H9 (cell line): ENCODE measurements at regions not wholly inside any gene's neighbourhood (a gene's known extent, or its start where the extent isn't known, plus 50 kb on each side); places are given as distances from the start of the nearest gene placed in this dataset.

Experiments used
- DNase-seq: peaks from one replicate; pipeline ENCODE4 v3.0.0-alpha.2; 2017
- H2AFZ ChIP-seq: one replicate; pipeline ENCODE4 v1.6.1; 2013; ENCODE audit warnings: mild to moderate bottlenecking, low read length, control low read depth, moderate library complexity
- H2AK5ac ChIP-seq: 2 replicates; pipeline ENCODE4 v1.6.1; 2013; ENCODE audit warnings: low read length, control low read depth, mixed read lengths; ENCODE audit not compliant: insufficient read length
- H2BK120ac ChIP-seq: one replicate; pipeline ENCODE4 v1.6.1; 2013; ENCODE audit warnings: low read depth, mild to moderate bottlenecking, low read length, control low read depth, inconsistent platforms; ENCODE audit not compliant: poor library complexity, severe bottlenecking
- H2BK12ac ChIP-seq: 2 replicates; pipeline ENCODE4 v1.6.1; 2013; ENCODE audit warnings: low read length, control low read depth, mixed read lengths, low read depth; ENCODE audit not compliant: insufficient read length
- H2BK15ac ChIP-seq: 2 replicates; pipeline ENCODE4 v1.6.1; 2013; ENCODE audit warnings: low read depth, low read length, control low read depth
- H2BK20ac ChIP-seq: one replicate; pipeline ENCODE4 v1.6.1; 2013; ENCODE audit warnings: low read depth, mild to moderate bottlenecking, low read length, control low read depth, inconsistent platforms; ENCODE audit not compliant: poor library complexity, severe bottlenecking
- H2BK5ac ChIP-seq: 2 replicates; pipeline ENCODE4 v1.6.1; 2013; ENCODE audit warnings: low read length, control low read depth, mixed read lengths; ENCODE audit not compliant: insufficient read length
- H3K14ac ChIP-seq: 2 replicates; pipeline ENCODE4 v1.6.1; 2013; ENCODE audit warnings: low read length, control low read depth; ENCODE audit not compliant: insufficient read depth
- H3K18ac ChIP-seq: 2 replicates; pipeline ENCODE4 v1.6.1; 2013; ENCODE audit warnings: low read depth, mild to moderate bottlenecking, mixed read lengths, low read length, control low read depth; ENCODE audit not compliant: insufficient read length
- H3K23ac ChIP-seq: 2 replicates; pipeline ENCODE4 v1.6.1; 2013; ENCODE audit warnings: low read length, control low read depth, mixed read lengths, low read depth; ENCODE audit not compliant: insufficient read length
- H3K23me2 ChIP-seq: 2 replicates; pipeline ENCODE4 v1.6.1; 2013; ENCODE audit warnings: low read depth, mild to moderate bottlenecking, mixed read lengths, low read length, control low read depth; ENCODE audit not compliant: insufficient read length, poor library complexity, severe bottlenecking
- H3K27ac ChIP-seq: 2 replicates; pipeline ENCODE4 v1.5.1; 2013; ENCODE audit warnings: low read length, control low read depth, mixed read lengths, low read depth; ENCODE audit not compliant: insufficient read length
- H3K27me3 ChIP-seq: 2 replicates; pipeline ENCODE4 v1.6.1; 2013; ENCODE audit warnings: low read length, control low read depth, inconsistent platforms; ENCODE audit not compliant: insufficient read depth
- H3K4ac ChIP-seq: 2 replicates; pipeline ENCODE4 v1.6.1; 2013; ENCODE audit warnings: low read depth, mild to moderate bottlenecking, control low read depth, inconsistent platforms, low read length, moderate library complexity
- H3K4me1 ChIP-seq: 2 replicates; pipeline ENCODE4 v1.6.1; 2013; ENCODE audit warnings: low read length, control low read depth, inconsistent platforms; ENCODE audit not compliant: insufficient read depth
- H3K4me2 ChIP-seq: 2 replicates; pipeline ENCODE4 v1.6.1; 2013; ENCODE audit warnings: low read length, control low read depth, mixed read lengths; ENCODE audit not compliant: insufficient read length, insufficient read depth
- H3K56ac ChIP-seq: 2 replicates; pipeline ENCODE4 v1.6.1; 2013; ENCODE audit warnings: low read depth, mild to moderate bottlenecking, mixed read lengths, low read length, control low read depth; ENCODE audit not compliant: insufficient read length
- H3K79me1 ChIP-seq: 2 replicates; pipeline ENCODE4 v1.6.1; 2013; ENCODE audit warnings: low read depth, mild to moderate bottlenecking, moderate library complexity, low read length, control low read depth, inconsistent platforms; ENCODE audit not compliant: insufficient read depth, poor library complexity, severe bottlenecking
- H3K79me2 ChIP-seq: 2 replicates; pipeline ENCODE4 v1.6.1; 2013; ENCODE audit warnings: low read length, control low read depth, inconsistent platforms; ENCODE audit not compliant: insufficient read depth
- H3K9ac ChIP-seq: 2 replicates; pipeline ENCODE4 v1.6.1; 2013; ENCODE audit warnings: low read length, control low read depth, mixed read lengths; ENCODE audit not compliant: insufficient read length; ENCODE audit errors: extremely low read depth
- H3K9me3 ChIP-seq: one replicate; pipeline ENCODE4 v1.6.1; 2013; ENCODE audit warnings: low read depth, low read length, inconsistent platforms; ENCODE audit not compliant: control insufficient read depth
- H3T11ph ChIP-seq: one replicate; pipeline ENCODE4 v1.6.1; 2013; ENCODE audit warnings: mild to moderate bottlenecking, low read length, control low read depth, inconsistent platforms
- H4K20me1 ChIP-seq: one replicate; pipeline ENCODE4 v1.6.1; 2013; ENCODE audit not compliant: control insufficient read depth, insufficient read length, insufficient read depth
- H4K5ac ChIP-seq: 2 replicates; pipeline ENCODE4 v1.6.1; 2013; ENCODE audit warnings: low read depth, mild to moderate bottlenecking, mixed read lengths, low read length, control low read depth; ENCODE audit not compliant: insufficient read length
- H4K8ac ChIP-seq: replicated peaks from 2 replicates; pipeline ENCODE4 v1.6.1; 2013; ENCODE audit warnings: low read length, control low read depth, mixed read lengths, low read depth; ENCODE audit not compliant: insufficient read length
- H4K91ac ChIP-seq: 2 replicates; pipeline ENCODE4 v1.6.1; 2013; ENCODE audit warnings: low read depth, mild to moderate bottlenecking, moderate library complexity, mixed read lengths, low read length, control low read depth; ENCODE audit not compliant: insufficient read length
- H3K27ac Mint-ChIP-seq, 3 experiments: 2 replicates in 2 of 3; 3 replicates in 1 of 3; pipeline ENCODE4 v1.8.0; 2020 to 2021; ENCODE audit warnings: mixed read lengths in 3 of 3, mild to moderate bottlenecking in 1 of 3, moderate library complexity in 1 of 3
- H3K27me3 Mint-ChIP-seq: 2 replicates; pipeline ENCODE4 v1.8.0; 2021; ENCODE audit warnings: low read depth, mild to moderate bottlenecking, moderate library complexity, mixed read lengths
- H3K36me3 Mint-ChIP-seq, 3 experiments: 2 replicates in 2 of 3; 3 replicates in 1 of 3; pipeline ENCODE4 v1.8.0; 2020 to 2021; ENCODE audit warnings: low read depth in 3 of 3, mixed read lengths in 3 of 3; ENCODE audit not compliant: insufficient read depth in 1 of 3
- H3K4me1 Mint-ChIP-seq, 2 experiments: 2 replicates each; pipeline ENCODE4 v1.8.0; 2020; ENCODE audit warnings: mixed read lengths in 2 of 2
- H3K4me3 Mint-ChIP-seq, 2 experiments: 2 replicates in 1 of 2; 3 replicates in 1 of 2; pipeline ENCODE4 v1.8.0; 2020 to 2021; ENCODE audit warnings: mild to moderate bottlenecking in 2 of 2, mixed read lengths in 2 of 2, moderate library complexity in 1 of 2
- H3K9me3 Mint-ChIP-seq, 2 experiments: 2 replicates in 1 of 2; 3 replicates in 1 of 2; pipeline ENCODE4 v1.8.0; 2020; ENCODE audit warnings: mild to moderate bottlenecking in 2 of 2, mixed read lengths in 2 of 2, moderate library complexity in 1 of 2
- CTCF ChIP-seq: fragments of 200-600 bp; sonication (generic); conservative IDR thresholded peaks from 3 replicates; pipeline ENCODE4 v1.8.0; 2021; ENCODE audit warnings: antibody characterized with exemption, mild to moderate bottlenecking
- WGBS: extraction: QIAGEN DNeasy Blood & Tissue Kit; methylation state at CpG from one replicate; pipeline ENCODE4 v1.1.7; 2013; ENCODE audit warnings: missing lambda C conversion rate, low lambda C conversion rate, mixed read lengths; ENCODE audit not compliant: insufficient read length; ENCODE audit errors: extremely low coverage; 5-methylcytosine and 5-hydroxymethylcytosine counted together

DNA sequence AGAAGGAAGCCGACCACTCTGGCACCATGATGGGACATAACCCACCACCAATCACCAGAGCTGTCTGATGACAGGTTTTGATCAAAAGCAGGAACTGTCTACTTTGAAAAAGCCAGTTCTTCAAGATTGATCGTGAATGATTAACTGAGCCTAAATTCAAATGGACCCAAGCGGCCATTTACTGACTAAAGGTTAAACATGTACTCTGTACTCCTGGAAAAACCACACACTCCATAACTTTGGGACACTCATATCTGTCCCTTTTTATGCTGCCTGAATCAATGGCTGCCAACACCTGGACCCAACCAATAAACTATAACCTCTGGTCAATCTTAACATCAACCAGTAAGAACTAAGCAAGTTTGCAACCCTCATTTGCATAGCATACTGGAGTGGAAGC lies 206.6 kb downstream of the URB2 start:
- no peak overlapping the region for H4K5ac ChIP-seq
- H3K27me3 ChIP-seq: no peaks in the 10 kb centered on the region
- no peak overlapping the region for H4K8ac ChIP-seq
- no peak overlapping the region for H3K14ac ChIP-seq
- H3K79me2 ChIP-seq: no peaks in the 10 kb centered on the region
- no peak overlapping the region for H3T11ph ChIP-seq
- Mint-ChIP-seq H3K9me3 (peaks cover 0 to 2% of the 10 kb centered on the region in 2 experiments; a peak in 2 of 5 replicates), H3K27ac (no peak overlapping the region), H3K36me3 (no peaks in the 10 kb centered on the region), H3K4me1 (no peaks in the 10 kb centered on the region), H3K27me3 (no peaks in the 10 kb centered on the region; the same call in 1 of the 2 replicates), H3K4me3 (no peak overlapping the region)
- H3K23me2 ChIP-seq: no peaks in the 10 kb centered on the region
- no peaks in the 10 kb centered on the region for H3K4me1 ChIP-seq
- no peak overlapping the region for H3K4me2 ChIP-seq
- no peak overlapping the region for H2BK15ac ChIP-seq
- TF ChIP-seq CTCF: no peak
- H2BK120ac ChIP-seq: no peak overlapping the region
- no peak overlapping the region for H3K4ac ChIP-seq
- no peak overlapping the region for H2AK5ac ChIP-seq
- H2BK12ac ChIP-seq: no peak overlapping the region
- no peak overlapping the region for H4K91ac ChIP-seq
- H3K9me3 ChIP-seq: no peaks in the 10 kb centered on the region
- H3K56ac ChIP-seq: no peak overlapping the region
- no peaks in the 10 kb centered on the region for H4K20me1 ChIP-seq
- H2BK5ac ChIP-seq: no peak overlapping the region
- H2AFZ ChIP-seq: no peak overlapping the region
- no CpG with 5 or more reads among the region's 3 CpGs for WGBS
- H3K23ac ChIP-seq: no peak overlapping the region
- H2BK20ac ChIP-seq: no peak overlapping the region
- no peak overlapping the region for H3K27ac ChIP-seq
- H3K9ac ChIP-seq: no peak overlapping the region
- H3K79me1 ChIP-seq: no peaks in the 10 kb centered on the region
- H3K18ac ChIP-seq: no peak overlapping the region
- no peak for DNase-seq
